ENCODE measurements at regions not wholly inside any gene's neighbourhood (a gene's known extent, or its start where the extent isn't known, plus 50 kb on each side); places are given as distances from the start of the nearest gene placed in this dataset.
"Not testable (repeated sequence)": the region's sequence is repeated elsewhere in the genome, so short reads cannot be mapped to it uniquely, and the experiment has no call there.

DNA sequence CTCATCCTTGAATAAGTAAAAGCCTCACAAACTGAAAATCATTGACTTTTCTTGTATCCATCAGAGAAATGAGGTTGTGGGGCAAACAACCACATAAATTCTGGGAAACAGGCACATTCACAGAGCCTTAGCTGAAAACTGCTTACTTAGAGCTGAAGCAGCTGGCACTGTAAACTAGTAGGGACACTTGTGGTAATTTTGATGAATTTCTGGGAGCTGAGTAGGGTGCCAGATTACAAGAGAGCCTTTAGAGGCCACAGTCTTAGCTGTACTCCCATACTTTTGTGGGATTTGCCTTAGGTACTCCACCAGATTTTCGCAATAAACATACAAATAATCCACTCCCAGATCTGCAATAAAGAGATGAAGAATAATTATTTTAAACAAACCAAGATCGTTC lies 315.2 kb downstream of the TMX3 start:
- Mint-ChIP-seq H3K36me3 (ENCODE audit: unreplicated experiment) (no peaks in the 10 kb centered on the region), H3K4me1 (ENCODE audit: unreplicated experiment) (no peaks in the 10 kb centered on the region), H3K4me3 (ENCODE audit: unreplicated experiment) (no peak overlapping the region), H3K27me3 (ENCODE audit: unreplicated experiment) (no peaks in the 10 kb centered on the region), H3K27ac (ENCODE audit: unreplicated experiment) (no peak overlapping the region), H3K9me3 (ENCODE audit: unreplicated experiment) (no peaks in the 10 kb centered on the region)
- no peak for DNase-seq (ENCODE audit: extremely low spot score, unreplicated experiment)
- TF ChIP-seq, protein P1, sequence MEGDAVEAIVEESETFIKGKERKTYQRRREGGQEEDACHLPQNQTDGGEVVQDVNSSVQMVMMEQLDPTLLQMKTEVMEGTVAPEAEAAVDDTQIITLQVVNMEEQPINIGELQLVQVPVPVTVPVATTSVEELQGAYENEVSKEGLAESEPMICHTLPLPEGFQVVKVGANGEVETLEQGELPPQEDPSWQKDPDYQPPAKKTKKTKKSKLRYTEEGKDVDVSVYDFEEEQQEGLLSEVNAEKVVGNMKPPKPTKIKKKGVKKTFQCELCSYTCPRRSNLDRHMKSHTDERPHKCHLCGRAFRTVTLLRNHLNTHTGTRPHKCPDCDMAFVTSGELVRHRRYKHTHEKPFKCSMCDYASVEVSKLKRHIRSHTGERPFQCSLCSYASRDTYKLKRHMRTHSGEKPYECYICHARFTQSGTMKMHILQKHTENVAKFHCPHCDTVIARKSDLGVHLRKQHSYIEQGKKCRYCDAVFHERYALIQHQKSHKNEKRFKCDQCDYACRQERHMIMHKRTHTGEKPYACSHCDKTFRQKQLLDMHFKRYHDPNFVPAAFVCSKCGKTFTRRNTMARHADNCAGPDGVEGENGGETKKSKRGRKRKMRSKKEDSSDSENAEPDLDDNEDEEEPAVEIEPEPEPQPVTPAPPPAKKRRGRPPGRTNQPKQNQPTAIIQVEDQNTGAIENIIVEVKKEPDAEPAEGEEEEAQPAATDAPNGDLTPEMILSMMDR (IDR thresholded peaks at IDR 0.05), result no peak

GRCh38 chr18:68397241-68398035 lies 317.5 kb downstream of the TMX3 start:
- no peaks in the 10 kb centered on the region for H3K36me3 Mint-ChIP-seq (ENCODE audit: unreplicated experiment)
- TF ChIP-seq, protein P1 (IDR thresholded peaks at IDR 0.05), result no peak
- no peaks in the 10 kb centered on the region for H3K4me1 Mint-ChIP-seq (ENCODE audit: unreplicated experiment)
- no peak overlapping the region for H3K27ac Mint-ChIP-seq (ENCODE audit: unreplicated experiment)
- no peaks in the 10 kb centered on the region for H3K9me3 Mint-ChIP-seq (ENCODE audit: unreplicated experiment)
- no peaks in the 10 kb centered on the region for H3K27me3 Mint-ChIP-seq (ENCODE audit: unreplicated experiment)
- no peak for DNase-seq (ENCODE audit: extremely low spot score, unreplicated experiment)
- H3K4me3 Mint-ChIP-seq (ENCODE audit: unreplicated experiment), result no peak overlapping the region

- DNase-seq (ENCODE audit: extremely low spot score, unreplicated experiment), result no peak
- no peaks in the 10 kb centered on the region for H3K9me3 Mint-ChIP-seq (ENCODE audit: unreplicated experiment)
These were observed 320.2 kb downstream of the TMX3 start for GRCh38 chr18:68394705-68395104.

DNA sequence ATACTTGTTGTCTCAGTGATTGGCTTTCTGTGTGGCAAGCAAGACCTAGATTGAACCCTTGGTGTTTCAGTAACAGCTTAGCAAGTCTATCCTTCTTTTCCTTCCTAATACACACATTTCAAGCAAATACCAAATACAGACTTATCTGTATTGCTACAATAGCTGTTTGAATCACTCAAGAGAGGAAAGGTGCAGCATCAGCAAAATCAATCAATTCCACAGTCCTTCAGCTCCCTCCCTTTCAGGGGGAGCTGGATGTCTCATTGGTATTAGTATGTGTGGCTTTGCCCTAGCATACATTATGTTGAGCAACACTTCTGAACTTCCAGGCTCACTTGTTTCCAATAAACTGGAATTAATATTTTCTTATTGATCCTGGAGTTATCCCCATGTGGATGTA lies 323.1 kb downstream of the TMX3 start:
- no peaks in the 10 kb centered on the region for H3K27me3 Mint-ChIP-seq (ENCODE audit: unreplicated experiment)
- H3K4me3 Mint-ChIP-seq (ENCODE audit: unreplicated experiment), result no peak overlapping the region
- H3K36me3 Mint-ChIP-seq (ENCODE audit: unreplicated experiment), result no peaks in the 10 kb centered on the region
- DNase-seq (ENCODE audit: extremely low spot score, unreplicated experiment), result no peak
- no peaks in the 10 kb centered on the region for H3K9me3 Mint-ChIP-seq (ENCODE audit: unreplicated experiment)
- no peaks in the 10 kb centered on the region for H3K4me1 Mint-ChIP-seq (ENCODE audit: unreplicated experiment)
- TF ChIP-seq, protein P1 (IDR thresholded peaks at IDR 0.05), result no peak
- no peak overlapping the region for H3K27ac Mint-ChIP-seq (ENCODE audit: unreplicated experiment)

More at GRCh38 chr18:68394705-68395104, 320.2 kb downstream of the TMX3 start:
- no peak overlapping the region for H3K4me3 Mint-ChIP-seq (ENCODE audit: unreplicated experiment)
- no peaks in the 10 kb centered on the region for H3K27me3 Mint-ChIP-seq (ENCODE audit: unreplicated experiment)
- H3K27ac Mint-ChIP-seq (ENCODE audit: unreplicated experiment), result no peak overlapping the region
- TF ChIP-seq, protein P1 (IDR thresholded peaks at IDR 0.05), result no peak
- no peaks in the 10 kb centered on the region for H3K4me1 Mint-ChIP-seq (ENCODE audit: unreplicated experiment)
- H3K36me3 Mint-ChIP-seq (ENCODE audit: unreplicated experiment), result no peaks in the 10 kb centered on the region

DNA sequence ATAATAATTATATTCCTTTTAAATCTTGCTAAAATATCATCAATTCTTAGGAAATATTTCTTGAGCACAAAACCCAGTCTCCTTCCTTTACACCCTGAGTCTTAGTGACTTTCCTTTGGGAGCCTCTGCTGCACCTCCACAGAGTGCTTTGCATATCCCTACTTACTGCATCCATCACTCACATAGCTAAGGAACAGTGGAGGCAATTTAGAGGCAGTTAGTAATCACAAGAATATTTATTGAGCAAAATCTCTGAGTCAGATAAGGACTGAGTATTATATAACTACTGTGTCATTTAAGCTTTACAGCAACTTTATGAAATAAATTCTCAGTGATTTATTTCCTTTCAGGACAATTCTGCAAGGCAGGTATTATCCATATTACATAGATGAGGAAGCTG lies 327.7 kb downstream of the TMX3 start:
- TF ChIP-seq, protein P1 (IDR thresholded peaks at IDR 0.05), result no peak
- Mint-ChIP-seq H3K27ac (ENCODE audit: unreplicated experiment) (no peak overlapping the region), H3K36me3 (ENCODE audit: unreplicated experiment) (no peaks in the 10 kb centered on the region), H3K4me3 (ENCODE audit: unreplicated experiment) (no peak overlapping the region), H3K27me3 (ENCODE audit: unreplicated experiment) (no peaks in the 10 kb centered on the region), H3K4me1 (ENCODE audit: unreplicated experiment) (no peaks in the 10 kb centered on the region), H3K9me3 (ENCODE audit: unreplicated experiment) (peaks cover 7% of the 10 kb centered on the region)
- DNase-seq (ENCODE audit: extremely low spot score, unreplicated experiment), result no peak

GRCh38 chr18:68383979-68384378 lies 330.9 kb downstream of the TMX3 start:
- not testable (repeated sequence) for H3K4me1 Mint-ChIP-seq (ENCODE audit: unreplicated experiment)

More at GRCh38 chr18:68383979-68384378, 330.9 kb downstream of the TMX3 start:
- DNase-seq (ENCODE audit: extremely low spot score, unreplicated experiment); H3K27me3 Mint-ChIP-seq (ENCODE audit: unreplicated experiment); H3K4me3 Mint-ChIP-seq (ENCODE audit: unreplicated experiment); H3K36me3 Mint-ChIP-seq (ENCODE audit: unreplicated experiment); H3K27ac Mint-ChIP-seq (ENCODE audit: unreplicated experiment): not testable (repeated sequence)
- H3K9me3 Mint-ChIP-seq (ENCODE audit: unreplicated experiment), result peaks cover 14% of the 10 kb centered on the region
